DND-41 (cell line): ENCODE measurements at regions not wholly inside any gene's neighbourhood (a gene's known extent, or its start where the extent isn't known, plus 50 kb on each side); places are given as distances from the start of the nearest gene placed in this dataset.

Experiments used
- ATAC-seq: fragments of 200-7000 bp; cut with Tn5 transposase; 3 replicates; pipeline ENCODE4 v1.9.1; 2021; ENCODE audit warnings: low read depth; ENCODE audit not compliant: insufficient read depth
- DNase-seq: peaks from one replicate; pipeline ENCODE4 v3.0.0-alpha.2; 2020
- H2AFZ ChIP-seq: 2 replicates; pipeline ENCODE4 v1.6.0; 2012; ENCODE audit warnings: low read depth, low read length
- H3K27ac ChIP-seq: 2 replicates; pipeline ENCODE4 v1.5.1; 2012; ENCODE audit warnings: low read length, inconsistent platforms
- H3K27me3 ChIP-seq: fragments of 200-600 bp; sonication (generic); 2 replicates; pipeline ENCODE4 v1.6.0; 2012; ENCODE audit warnings: low read length, mild to moderate bottlenecking, inconsistent platforms; ENCODE audit not compliant: insufficient read depth, poor library complexity
- H3K36me3 ChIP-seq: 2 replicates; pipeline ENCODE4 v1.5.1; 2012; ENCODE audit warnings: low read length, inconsistent platforms; ENCODE audit not compliant: insufficient read depth
- H3K4me1 ChIP-seq: 2 replicates; pipeline ENCODE4 v1.5.1; 2012; ENCODE audit warnings: mild to moderate bottlenecking, low read length; ENCODE audit not compliant: insufficient read depth
- H3K4me2 ChIP-seq: 2 replicates; pipeline ENCODE4 v1.6.0; 2012; ENCODE audit warnings: mild to moderate bottlenecking, moderate library complexity, low read length, inconsistent platforms; ENCODE audit not compliant: insufficient read depth
- H3K4me3 ChIP-seq, 2 experiments: fragments of 200-600 bp in 1 of 2; shearing (Covaris generic) in 1 of 2; 2 replicates each; pipeline ENCODE4 v1.5.1; 2012 to 2016; ENCODE audit warnings: inconsistent platforms in 2 of 2, low read length in 2 of 2, mild to moderate bottlenecking in 2 of 2, low read depth in 1 of 2, moderate library complexity in 1 of 2
- H3K79me2 ChIP-seq: 2 replicates; pipeline ENCODE4 v1.6.0; 2012; ENCODE audit warnings: low read length, inconsistent platforms; ENCODE audit not compliant: insufficient read depth
- H3K9ac ChIP-seq: 2 replicates; pipeline ENCODE4 v1.6.0; 2012; ENCODE audit warnings: low read depth, mild to moderate bottlenecking, inconsistent platforms, low read length, moderate library complexity
- H3K9me3 ChIP-seq: 2 replicates; pipeline ENCODE4 v1.5.1; 2012; ENCODE audit warnings: low read length, moderate library complexity, mild to moderate bottlenecking, inconsistent platforms; ENCODE audit not compliant: insufficient read depth, severe bottlenecking
- H4K20me1 ChIP-seq: 2 replicates; pipeline ENCODE4 v1.6.0; 2012; ENCODE audit warnings: low read length; ENCODE audit not compliant: insufficient read depth
- CTCF ChIP-seq: IDR thresholded peaks from 2 replicates; pipeline ENCODE4 v1.5.1; 2012; ENCODE audit warnings: borderline replicate concordance, low read length, moderate library complexity, mild to moderate bottlenecking; ENCODE audit not compliant: poor library complexity, severe bottlenecking; ENCODE audit errors: extremely low read depth
- EZH2 ChIP-seq: IDR thresholded peaks from 3 replicates; pipeline ENCODE4 v1.6.1; 2012; ENCODE audit warnings: borderline replicate concordance, low read depth, mild to moderate bottlenecking, moderate library complexity, low read length, inconsistent platforms; ENCODE audit not compliant: severe bottlenecking

GRCh38 chr11:37688456-37688855, 1090.4 kb upstream of the RAG2 start:
- H3K4me1 ChIP-seq, result no peaks in the 10 kb centered on the region
- no peaks in the 10 kb centered on the region for H3K36me3 ChIP-seq
- H3K27me3 ChIP-seq, result no peaks in the 10 kb centered on the region
- no peaks in the 10 kb centered on the region for H3K79me2 ChIP-seq
- no peak for ATAC-seq
- no peaks in the 10 kb centered on the region for H3K9me3 ChIP-seq
- no peaks in the 10 kb centered on the region for H4K20me1 ChIP-seq
- no peak for DNase-seq
- no peak overlapping the region for H2AFZ ChIP-seq
- no peak overlapping the region for H3K9ac ChIP-seq
- TF ChIP-seq CTCF, result no peak
- no peak for TF ChIP-seq EZH2
- no peak overlapping the region for H3K4me2 ChIP-seq
- no peak overlapping the region for H3K4me3 ChIP-seq
- no peak overlapping the region for H3K27ac ChIP-seq

GRCh38 chr11:37687130-37687529, 1089.1 kb upstream of the RAG2 start:
- no peak overlapping the region for H3K27ac ChIP-seq
- no peaks in the 10 kb centered on the region for H3K4me1 ChIP-seq
- no peaks in the 10 kb centered on the region for H3K9me3 ChIP-seq
- TF ChIP-seq EZH2, result no peak
- no peak for TF ChIP-seq CTCF
- no peak overlapping the region for H3K4me3 ChIP-seq
- no peak for ATAC-seq
- H3K4me2 ChIP-seq, result no peak overlapping the region
- H3K27me3 ChIP-seq, result no peaks in the 10 kb centered on the region
- H3K79me2 ChIP-seq, result no peaks in the 10 kb centered on the region
- no peak overlapping the region for H2AFZ ChIP-seq
- no peaks in the 10 kb centered on the region for H3K36me3 ChIP-seq
- no peak overlapping the region for H3K9ac ChIP-seq
- no peak for DNase-seq
- H4K20me1 ChIP-seq, result no peaks in the 10 kb centered on the region

- Histone ChIP-seq H3K9ac (no peak overlapping the region), H3K27me3 (no peaks in the 10 kb centered on the region), H2AFZ (no peak overlapping the region), H4K20me1 (no peaks in the 10 kb centered on the region), H3K79me2 (no peaks in the 10 kb centered on the region), H3K27ac (no peak overlapping the region), H3K4me3 (no peak overlapping the region), H3K36me3 (no peaks in the 10 kb centered on the region), H3K9me3 (no peaks in the 10 kb centered on the region), H3K4me2 (no peak overlapping the region), H3K4me1 (no peaks in the 10 kb centered on the region)
- TF ChIP-seq CTCF (no peak), EZH2 (no peak)
- DNase-seq (no peak), ATAC-seq (no peak)
These were observed 1073.3 kb upstream of the RAG2 start for GRCh38 chr11:37671321-37671720.

GRCh38 chr11:37666960-37667359, 1068.9 kb upstream of the RAG2 start:
- Histone ChIP-seq H3K4me1 (no peaks in the 10 kb centered on the region), H4K20me1 (no peaks in the 10 kb centered on the region), H3K4me2 (no peak overlapping the region), H2AFZ (no peak overlapping the region), H3K27ac (no peak overlapping the region), H3K9ac (no peak overlapping the region), H3K79me2 (no peaks in the 10 kb centered on the region), H3K4me3 (no peak overlapping the region), H3K27me3 (no peaks in the 10 kb centered on the region), H3K9me3 (no peaks in the 10 kb centered on the region), H3K36me3 (no peaks in the 10 kb centered on the region)
- TF ChIP-seq EZH2, result no peak
- ATAC-seq (no peak), DNase-seq (no peak)
